Loucy (cell line): ENCODE measurements at regions not wholly inside any gene's neighbourhood (a gene's known extent, or its start where the extent isn't known, plus 50 kb on each side); places are given as distances from the start of the nearest gene placed in this dataset.

Experiments
- H2AFZ ChIP-seq: fragments of 200-600 bp; sonication (generic); 2 replicates; pipeline ENCODE4 v1.6.0; 2016; ENCODE audit warnings: antibody characterized with exemption, mild to moderate bottlenecking, low read length, moderate library complexity
- H3F3A ChIP-seq: fragments of 200-600 bp; 2 replicates; pipeline ENCODE4 v1.6.0; 2016; ENCODE audit warnings: antibody characterized with exemption, low read depth, mild to moderate bottlenecking
- H3K27me3 ChIP-seq: fragments of 200-600 bp; sonication (generic); 2 replicates; pipeline ENCODE4 v1.6.1; 2014; ENCODE audit warnings: low read length, mild to moderate bottlenecking; ENCODE audit not compliant: insufficient read depth, poor library complexity, severe bottlenecking
- H3K36me3 ChIP-seq: fragments of 200-600 bp; sonication (generic); 2 replicates; pipeline ENCODE4 v1.6.1; 2016; ENCODE audit warnings: low read length; ENCODE audit not compliant: insufficient read depth
- H3K4me1 ChIP-seq: fragments of 200-600 bp; sonication (generic); 2 replicates; pipeline ENCODE4 v1.5.1; 2014; ENCODE audit warnings: low read length, mild to moderate bottlenecking; ENCODE audit not compliant: insufficient read depth, poor library complexity, severe bottlenecking
- H3K4me2 ChIP-seq: fragments of 200-600 bp; sonication (generic); 2 replicates; pipeline ENCODE4 v1.6.0; 2014; ENCODE audit warnings: antibody characterized with exemption, low read length, low read depth, mild to moderate bottlenecking; ENCODE audit not compliant: poor library complexity, severe bottlenecking
- H3K4me3 ChIP-seq: fragments of 200-600 bp; sonication (generic); 2 replicates; pipeline ENCODE4 v1.5.1; 2014; ENCODE audit warnings: low read length, mild to moderate bottlenecking, mixed read lengths; ENCODE audit not compliant: poor library complexity, severe bottlenecking
- H3K79me2 ChIP-seq: fragments of 200-600 bp; sonication (generic); 2 replicates; pipeline ENCODE4 v1.6.1; 2014; ENCODE audit warnings: low read length; ENCODE audit not compliant: insufficient read depth
- H3K9ac ChIP-seq: fragments of 200-600 bp; sonication (generic); 2 replicates; pipeline ENCODE4 v1.6.0; 2014; ENCODE audit warnings: mild to moderate bottlenecking, low read depth, low read length, moderate library complexity; ENCODE audit not compliant: poor library complexity, severe bottlenecking
- H3K9me2 ChIP-seq: fragments of 200-600 bp; sonication (generic); replicated peaks from 2 replicates; pipeline ENCODE4 v1.6.1; 2016; ENCODE audit warnings: low read depth, low read length, mixed read lengths
- H3K9me3 ChIP-seq: fragments of 200-600 bp; sonication (generic); 2 replicates; pipeline ENCODE4 v1.6.1; 2014; ENCODE audit warnings: mild to moderate bottlenecking, antibody characterized with exemption, low read length, low read depth; ENCODE audit not compliant: insufficient read depth
- H4K20me1 ChIP-seq: fragments of 200-600 bp; sonication (generic); 2 replicates; pipeline ENCODE4 v1.6.0; 2014; ENCODE audit warnings: antibody characterized with exemption, low read length, mild to moderate bottlenecking; ENCODE audit not compliant: insufficient read depth, poor library complexity, severe bottlenecking
- EZH2phosphoT487 ChIP-seq: fragments of 200-600 bp; IDR thresholded peaks from 2 replicates; pipeline ENCODE4 v1.6.1; 2018; ENCODE audit warnings: antibody characterized with exemption, mild to moderate bottlenecking, moderate library complexity, borderline replicate concordance
- TF ChIP-seq, protein P1 (sequence below): fragments of 200-600 bp; sonication (generic); conservative IDR thresholded peaks from 2 replicates; pipeline ENCODE4 v1.5.1; 2014; ENCODE audit warnings: mild to moderate bottlenecking, antibody characterized with exemption, low read length

DNA sequence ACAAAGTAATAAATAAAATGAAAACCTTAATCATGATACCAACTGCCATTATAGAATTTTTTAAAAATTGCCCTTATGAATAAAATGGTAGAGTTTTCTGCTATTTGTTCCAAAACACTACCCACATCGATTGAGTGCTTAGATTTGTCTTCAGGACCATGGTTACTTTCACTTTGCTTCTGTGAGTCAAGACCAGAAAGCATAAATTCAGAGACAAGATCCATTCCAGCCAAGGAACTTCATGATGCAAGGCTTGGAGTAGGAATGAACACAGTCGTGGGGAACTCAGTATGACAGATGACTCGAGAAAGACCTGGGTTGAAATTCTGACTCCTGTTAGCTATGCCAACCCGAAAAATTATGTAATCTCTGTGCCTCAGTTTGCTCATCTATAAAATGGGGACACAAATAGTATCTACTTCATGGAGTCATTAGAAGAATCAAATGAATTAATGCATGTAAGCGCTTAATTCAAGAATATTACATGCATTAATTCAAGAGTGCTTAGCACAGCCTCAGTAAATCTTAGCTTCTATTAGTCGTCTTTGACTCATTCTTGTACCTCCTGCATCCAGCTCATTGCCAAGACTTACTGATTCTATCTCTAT, 72.5 kb upstream of the MYLIP start:
- no peaks in the 10 kb centered on the region for H3K79me2 ChIP-seq
- no peaks in the 10 kb centered on the region for H3K36me3 ChIP-seq
- TF ChIP-seq, protein P1, sequence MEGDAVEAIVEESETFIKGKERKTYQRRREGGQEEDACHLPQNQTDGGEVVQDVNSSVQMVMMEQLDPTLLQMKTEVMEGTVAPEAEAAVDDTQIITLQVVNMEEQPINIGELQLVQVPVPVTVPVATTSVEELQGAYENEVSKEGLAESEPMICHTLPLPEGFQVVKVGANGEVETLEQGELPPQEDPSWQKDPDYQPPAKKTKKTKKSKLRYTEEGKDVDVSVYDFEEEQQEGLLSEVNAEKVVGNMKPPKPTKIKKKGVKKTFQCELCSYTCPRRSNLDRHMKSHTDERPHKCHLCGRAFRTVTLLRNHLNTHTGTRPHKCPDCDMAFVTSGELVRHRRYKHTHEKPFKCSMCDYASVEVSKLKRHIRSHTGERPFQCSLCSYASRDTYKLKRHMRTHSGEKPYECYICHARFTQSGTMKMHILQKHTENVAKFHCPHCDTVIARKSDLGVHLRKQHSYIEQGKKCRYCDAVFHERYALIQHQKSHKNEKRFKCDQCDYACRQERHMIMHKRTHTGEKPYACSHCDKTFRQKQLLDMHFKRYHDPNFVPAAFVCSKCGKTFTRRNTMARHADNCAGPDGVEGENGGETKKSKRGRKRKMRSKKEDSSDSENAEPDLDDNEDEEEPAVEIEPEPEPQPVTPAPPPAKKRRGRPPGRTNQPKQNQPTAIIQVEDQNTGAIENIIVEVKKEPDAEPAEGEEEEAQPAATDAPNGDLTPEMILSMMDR, result no peak
- TF ChIP-seq EZH2phosphoT487, result no peak
- H3K4me2 ChIP-seq, result no peak overlapping the region
- H3K4me1 ChIP-seq, result peaks cover 14% of the 10 kb centered on the region
- H3K27me3 ChIP-seq, result no peaks in the 10 kb centered on the region
- H4K20me1 ChIP-seq, result no peaks in the 10 kb centered on the region
- H3K9me2 ChIP-seq, result no peaks in the 10 kb centered on the region
- H2AFZ ChIP-seq, result 0 out of 2 replicates have a peak overlapping the region, but pooled peaks have one; percentile 61
- H3F3A ChIP-seq, result no peaks in the 10 kb centered on the region
- H3K9ac ChIP-seq, result no peak overlapping the region
- H3K4me3 ChIP-seq, result no peak overlapping the region
- H3K9me3 ChIP-seq, result no peaks in the 10 kb centered on the region

DNA sequence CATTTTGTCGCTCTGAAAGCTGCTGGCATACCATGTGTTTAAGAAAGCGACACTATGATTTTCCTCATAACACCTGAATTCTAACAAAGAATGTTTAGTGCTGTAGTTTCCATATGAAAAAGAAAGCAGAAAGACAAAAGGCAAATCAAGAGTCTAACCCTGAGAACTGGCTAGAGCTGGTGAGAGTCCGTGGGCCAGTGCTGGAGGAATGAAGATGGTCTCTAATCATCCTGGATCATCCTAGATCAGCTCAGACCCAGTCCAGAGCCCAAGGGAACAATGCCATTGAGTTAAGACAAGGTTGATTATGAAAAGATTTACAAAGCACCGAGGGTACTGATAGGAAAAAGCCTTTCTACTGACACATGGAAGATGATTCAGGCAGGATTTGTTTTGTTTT, 73.0 kb upstream of the MYLIP start:
- H3K27me3 ChIP-seq, result no peaks in the 10 kb centered on the region
- no peak for TF ChIP-seq EZH2phosphoT487
- TF ChIP-seq, protein P1, result no peak
- H3K9ac ChIP-seq, result no peak overlapping the region
- no peak overlapping the region for H3K4me3 ChIP-seq
- no peaks in the 10 kb centered on the region for H3K79me2 ChIP-seq
- H3F3A ChIP-seq, result no peaks in the 10 kb centered on the region
- H4K20me1 ChIP-seq, result no peaks in the 10 kb centered on the region
- H3K9me3 ChIP-seq, result no peaks in the 10 kb centered on the region
- H3K36me3 ChIP-seq, result no peaks in the 10 kb centered on the region
- no peak overlapping the region for H3K4me2 ChIP-seq
- peaks cover 14% of the 10 kb centered on the region for H3K4me1 ChIP-seq
- H2AFZ ChIP-seq, result peak overlapping the region; percentile 61; the same call in 1 of the 2 replicates
- no peaks in the 10 kb centered on the region for H3K9me2 ChIP-seq

DNA sequence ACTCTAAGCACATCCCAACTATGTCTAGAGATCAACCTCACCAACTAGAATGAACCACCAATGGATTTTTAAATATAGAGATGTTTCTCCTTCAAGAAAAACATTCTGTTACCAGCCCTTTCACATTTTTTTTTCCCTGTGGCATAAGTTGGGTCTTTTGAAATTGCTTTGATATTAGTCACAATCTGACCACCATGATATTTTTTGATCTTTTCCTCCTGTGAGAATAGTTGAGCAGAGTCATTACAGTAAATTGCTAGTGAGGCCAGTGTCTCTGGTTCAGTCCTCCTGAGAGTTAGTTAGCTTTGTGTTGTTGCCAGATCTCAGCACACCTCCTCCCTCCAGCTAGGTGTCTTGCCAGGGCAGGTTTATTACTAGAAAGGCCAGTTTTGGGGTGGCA, 79.7 kb upstream of the MYLIP start:
- H3K4me3 ChIP-seq, result no peak overlapping the region
- no peaks in the 10 kb centered on the region for H3F3A ChIP-seq
- no peaks in the 10 kb centered on the region for H3K36me3 ChIP-seq
- TF ChIP-seq EZH2phosphoT487, result no peak
- H4K20me1 ChIP-seq, result no peaks in the 10 kb centered on the region
- no peak overlapping the region for H3K4me2 ChIP-seq
- no peak overlapping the region for H3K9ac ChIP-seq
- no peaks in the 10 kb centered on the region for H3K4me1 ChIP-seq
- no peak overlapping the region for H2AFZ ChIP-seq
- H3K79me2 ChIP-seq, result no peaks in the 10 kb centered on the region
- H3K9me2 ChIP-seq, result no peaks in the 10 kb centered on the region
- no peaks in the 10 kb centered on the region for H3K9me3 ChIP-seq
- H3K27me3 ChIP-seq, result no peaks in the 10 kb centered on the region

DNA sequence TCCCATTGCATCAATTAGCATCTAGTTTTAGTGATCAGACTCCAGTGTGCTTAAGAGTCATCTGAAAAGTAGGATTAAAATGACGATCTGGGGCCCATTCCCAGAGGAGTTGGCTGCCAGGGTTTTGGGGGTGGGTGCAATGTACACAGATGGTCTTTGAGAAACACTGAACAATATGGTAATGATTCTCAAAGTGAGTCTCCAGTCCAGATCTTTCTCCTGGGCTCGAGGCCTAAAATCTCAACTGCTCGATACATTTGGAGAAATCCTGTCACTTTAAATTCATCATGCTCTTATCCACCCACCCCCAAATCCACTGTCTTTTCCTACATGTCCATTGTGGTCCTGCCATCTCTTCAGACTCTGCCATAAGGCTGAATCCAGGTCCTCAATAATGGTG, 80.7 kb upstream of the MYLIP start:
- Histone ChIP-seq H3K9me2 (no peaks in the 10 kb centered on the region), H3K9ac (no peak overlapping the region), H3K27me3 (no peaks in the 10 kb centered on the region), H3K79me2 (no peaks in the 10 kb centered on the region), H3K9me3 (no peaks in the 10 kb centered on the region), H3K4me2 (no peak overlapping the region), H3K4me1 (no peaks in the 10 kb centered on the region), H4K20me1 (no peaks in the 10 kb centered on the region), H3K4me3 (no peak overlapping the region), H3K36me3 (no peaks in the 10 kb centered on the region), H3F3A (no peaks in the 10 kb centered on the region), H2AFZ (no peak overlapping the region)
- TF ChIP-seq, protein P1, result no peak
- TF ChIP-seq EZH2phosphoT487, result no peak
